ENCODE measurements at regions not wholly inside any gene's neighbourhood (a gene's known extent, or its start where the extent isn't known, plus 50 kb on each side); places are given as distances from the start of the nearest gene placed in this dataset.

DNA sequence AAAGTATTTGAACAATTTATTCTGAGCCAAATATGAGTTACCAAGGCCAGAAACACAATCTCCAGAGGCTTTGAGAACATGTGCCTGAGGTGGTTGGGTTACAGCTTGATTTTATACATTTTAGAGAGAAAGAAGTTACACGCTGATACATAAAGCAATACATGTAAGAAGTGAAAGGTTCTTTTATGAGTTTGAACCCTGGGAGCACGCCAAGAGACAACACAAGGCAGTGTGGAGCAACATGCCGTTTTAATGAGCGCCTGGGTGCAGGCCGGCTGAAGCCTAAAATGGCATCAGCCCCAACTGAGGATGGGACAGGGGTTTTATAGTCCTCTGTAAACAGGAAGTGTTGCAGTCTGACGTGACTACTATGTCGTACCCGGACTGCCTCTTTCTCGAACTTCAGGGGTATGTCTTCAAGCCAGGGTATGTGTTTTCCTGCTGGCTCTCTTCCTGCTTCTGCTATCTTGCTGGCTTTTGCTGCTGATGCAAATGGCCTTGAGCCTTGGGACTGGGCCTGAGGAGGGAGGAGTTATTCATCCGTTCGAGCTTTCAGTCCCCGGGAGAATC lies 193.7 kb downstream of the CYLC2 start:
- Histone ChIP-seq H3K9me2 (ENCODE audit: insufficient read depth) (no peaks in the 10 kb centered on the region), H3K27me3 (ENCODE audit: insufficient read depth) (no peaks in the 10 kb centered on the region), H3K79me2 (replicated peaks; ENCODE audit: insufficient read depth) (no peaks in the 10 kb centered on the region), H3K4me3 (no peak overlapping the region), H3K27ac (ENCODE audit: low read depth) (no peak overlapping the region), H3F3A (replicated peaks; ENCODE audit: low read depth) (no peaks in the 10 kb centered on the region), H2AFZ (no peak overlapping the region), H3K36me3 (ENCODE audit: insufficient read depth) (0 out of 2 replicates have a peak, but pooled peaks cover 4% of the 10 kb centered on the region), H3K4me2 (no peak overlapping the region), H3K4me1 (ENCODE audit: insufficient read depth) (no peaks in the 10 kb centered on the region), H4K20me1 (replicated peaks; ENCODE audit: insufficient read depth) (no peaks in the 10 kb centered on the region)
- H3K27me3 Mint-ChIP-seq (ENCODE audit: insufficient read depth, low read depth, poor library complexity), result no peaks in the 10 kb centered on the region
- H3K4me3 Mint-ChIP-seq, result no peak overlapping the region
- DNase-seq (ENCODE audit: low spot score), result no peak
- no peak for ATAC-seq
- TF ChIP-seq REST (IDR thresholded peaks at IDR 0.05; ENCODE audit: unreplicated experiment) (no peak), POLR2AphosphoS5 (IDR thresholded peaks at IDR 0.05; ENCODE audit: low read depth) (no peak), EZH2phosphoT487 (IDR thresholded peaks at IDR 0.05; ENCODE audit: unreplicated experiment) (no peak), EZH2 (IDR thresholded peaks at IDR 0.05; ENCODE audit: low read depth, unreplicated experiment) (no peak), ZNF114 (CRISPR knock-in tag; IDR thresholded peaks at IDR 0.05) (no peak), ZNF331 (CRISPR knock-in tag; IDR thresholded peaks at IDR 0.05; ENCODE audit: low read depth) (no peak), CREB1 (CRISPR knock-in tag; IDR thresholded peaks at IDR 0.05; ENCODE audit: low read depth) (no peak)
- peaks cover 92% of the 10 kb centered on the region for H3K9me3 Mint-ChIP-seq
- no peaks in the 10 kb centered on the region for H3K4me1 Mint-ChIP-seq
- no peak overlapping the region for H3K27ac Mint-ChIP-seq
- H3K36me3 Mint-ChIP-seq (ENCODE audit: low read depth), result peaks cover 21% of the 10 kb centered on the region

DNA sequence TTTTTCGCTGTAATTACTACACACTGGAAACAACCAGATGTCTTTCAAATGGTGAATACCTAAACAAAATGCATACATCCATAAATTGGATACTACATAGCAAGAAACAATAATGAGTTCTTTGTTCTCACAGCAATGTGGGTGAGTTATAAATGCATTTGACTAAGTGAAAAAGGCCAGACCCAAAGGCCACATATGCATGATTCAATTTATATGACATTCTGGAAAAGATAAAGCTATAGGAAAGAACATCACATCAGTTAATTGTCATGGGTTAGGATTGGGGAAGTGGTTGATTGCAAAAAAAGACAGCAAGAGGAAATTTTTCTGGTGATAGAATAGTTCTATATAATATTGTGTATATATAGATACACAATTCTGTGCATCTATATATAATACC lies 198.9 kb downstream of the CYLC2 start:
- no peak overlapping the region for H3K4me2 ChIP-seq
- no peaks in the 10 kb centered on the region for H3F3A ChIP-seq (replicated peaks; ENCODE audit: low read depth)
- ATAC-seq (no peak), DNase-seq (ENCODE audit: low spot score) (no peak)
- no peaks in the 10 kb centered on the region for H3K9me2 ChIP-seq (ENCODE audit: insufficient read depth)
- no peak overlapping the region for H3K4me3 ChIP-seq
- H3K36me3 Mint-ChIP-seq (ENCODE audit: low read depth), result peaks cover 17% of the 10 kb centered on the region; the same call in 2 of the 3 replicates
- H3K27ac ChIP-seq (ENCODE audit: low read depth), result no peak overlapping the region
- no peak overlapping the region for H3K27ac Mint-ChIP-seq
- no peaks in the 10 kb centered on the region for H3K4me1 Mint-ChIP-seq
- H2AFZ ChIP-seq, result no peak overlapping the region
- H3K4me1 ChIP-seq (ENCODE audit: insufficient read depth), result no peaks in the 10 kb centered on the region
- H3K9me3 Mint-ChIP-seq, result peaks cover 87% of the 10 kb centered on the region
- 0 out of 2 replicates have a peak, but pooled peaks cover 6% of the 10 kb centered on the region for H3K36me3 ChIP-seq (ENCODE audit: insufficient read depth)
- H3K4me3 Mint-ChIP-seq, result no peak overlapping the region
- no peaks in the 10 kb centered on the region for H3K27me3 ChIP-seq (ENCODE audit: insufficient read depth)
- no peaks in the 10 kb centered on the region for H3K27me3 Mint-ChIP-seq (ENCODE audit: insufficient read depth, low read depth, poor library complexity)
- no peaks in the 10 kb centered on the region for H3K79me2 ChIP-seq (replicated peaks; ENCODE audit: insufficient read depth)
- no peaks in the 10 kb centered on the region for H4K20me1 ChIP-seq (replicated peaks; ENCODE audit: insufficient read depth)
- TF ChIP-seq EZH2 (IDR thresholded peaks at IDR 0.05; ENCODE audit: low read depth, unreplicated experiment) (no peak), CTCF (conservative IDR thresholded peaks at IDR 0.05; ENCODE audit: low read depth in 2 of 2) (no peak), EZH2phosphoT487 (IDR thresholded peaks at IDR 0.05; ENCODE audit: unreplicated experiment) (no peak), REST (IDR thresholded peaks at IDR 0.05; ENCODE audit: unreplicated experiment) (no peak), ZNF114 (CRISPR knock-in tag; IDR thresholded peaks at IDR 0.05) (no peak), POLR2AphosphoS5 (IDR thresholded peaks at IDR 0.05; ENCODE audit: low read depth) (no peak), ZNF331 (CRISPR knock-in tag; IDR thresholded peaks at IDR 0.05; ENCODE audit: low read depth) (no peak), STAT1 (IDR thresholded peaks at IDR 0.05; ENCODE audit: unreplicated experiment) (no peak)
